Astrocyte (in vitro differentiated cells and primary cell): ENCODE measurements at regions not wholly inside any gene's neighbourhood (a gene's known extent, or its start where the extent isn't known, plus 50 kb on each side); places are given as distances from the start of the nearest gene placed in this dataset.

Experiments used
- EZH2 ChIP-seq: IDR thresholded peaks from 2 replicates; pipeline ENCODE4 v1.6.1; 2012; ENCODE audit warnings: mild to moderate bottlenecking, low read length, inconsistent platforms; ENCODE audit not compliant: insufficient read depth
- TF ChIP-seq, protein P1 (sequence below): IDR thresholded peaks from 2 replicates; pipeline ENCODE4 v1.5.1; 2011; ENCODE audit warnings: low read depth, mild to moderate bottlenecking, inconsistent platforms, low read length, moderate library complexity; ENCODE audit not compliant: insufficient read depth

DNA sequence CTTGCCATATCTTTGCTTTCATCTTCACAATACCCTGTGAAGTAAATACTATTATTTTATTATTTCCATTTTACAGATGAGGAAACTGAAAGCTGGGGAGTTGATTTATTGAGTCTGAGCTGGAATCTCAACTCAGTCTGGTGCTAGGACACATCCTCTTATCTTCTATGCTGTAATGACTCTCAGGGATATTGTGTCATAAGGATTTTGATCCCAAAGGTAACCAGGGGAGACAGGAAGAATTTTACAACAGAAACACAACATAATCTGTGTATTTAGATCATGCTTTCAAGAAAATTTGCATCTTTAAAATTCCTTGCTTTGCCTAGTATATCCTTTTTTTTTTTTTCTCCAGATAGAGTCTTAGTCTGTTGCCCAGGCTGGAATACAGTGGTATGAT lies 123.3 kb upstream of the BTG1 start:
- TF ChIP-seq, protein P1, sequence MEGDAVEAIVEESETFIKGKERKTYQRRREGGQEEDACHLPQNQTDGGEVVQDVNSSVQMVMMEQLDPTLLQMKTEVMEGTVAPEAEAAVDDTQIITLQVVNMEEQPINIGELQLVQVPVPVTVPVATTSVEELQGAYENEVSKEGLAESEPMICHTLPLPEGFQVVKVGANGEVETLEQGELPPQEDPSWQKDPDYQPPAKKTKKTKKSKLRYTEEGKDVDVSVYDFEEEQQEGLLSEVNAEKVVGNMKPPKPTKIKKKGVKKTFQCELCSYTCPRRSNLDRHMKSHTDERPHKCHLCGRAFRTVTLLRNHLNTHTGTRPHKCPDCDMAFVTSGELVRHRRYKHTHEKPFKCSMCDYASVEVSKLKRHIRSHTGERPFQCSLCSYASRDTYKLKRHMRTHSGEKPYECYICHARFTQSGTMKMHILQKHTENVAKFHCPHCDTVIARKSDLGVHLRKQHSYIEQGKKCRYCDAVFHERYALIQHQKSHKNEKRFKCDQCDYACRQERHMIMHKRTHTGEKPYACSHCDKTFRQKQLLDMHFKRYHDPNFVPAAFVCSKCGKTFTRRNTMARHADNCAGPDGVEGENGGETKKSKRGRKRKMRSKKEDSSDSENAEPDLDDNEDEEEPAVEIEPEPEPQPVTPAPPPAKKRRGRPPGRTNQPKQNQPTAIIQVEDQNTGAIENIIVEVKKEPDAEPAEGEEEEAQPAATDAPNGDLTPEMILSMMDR: no peak
- no peak for TF ChIP-seq EZH2
